ENCODE measurements at regions not wholly inside any gene's neighbourhood (a gene's known extent, or its start where the extent isn't known, plus 50 kb on each side); places are given as distances from the start of the nearest gene placed in this dataset.

- Histone ChIP-seq H3K27ac (no peak overlapping the region), H3K4me1 (no peaks in the 10 kb centered on the region), H3K9me3 (no peaks in the 10 kb centered on the region), H3K36me3 (ENCODE audit: insufficient read depth in 1 of 2, low read depth in 1 of 2) (no peaks in the 10 kb centered on the region), H3K27me3 (ENCODE audit: insufficient read depth in 3 of 3, low read length in 2 of 3) (no peaks in the 10 kb centered on the region), H3K4me3 (no peak overlapping the region)
- no peak for ATAC-seq
- no peak for DNase-seq
- 32 to 69% (median 42%) methylated on average over 1 of the region's 1 CpG for WGBS, 3 donors
- TF ChIP-seq CTCF (IDR thresholded peaks at IDR 0.05), result no peak
- intact Hi-C loops (cut with DNase I), result no loop called here
Observed at GRCh38 chrX:98405376-98405775, 1521.7 kb downstream of the RPA4 start.

GRCh38 chrX:98407584-98407983, 1523.9 kb downstream of the RPA4 start:
- H3K27me3 ChIP-seq (ENCODE audit: insufficient read depth in 3 of 3, low read length in 2 of 3), result no peaks in the 10 kb centered on the region
- H3K36me3 ChIP-seq (ENCODE audit: insufficient read depth in 1 of 2, low read depth in 1 of 2), result no peaks in the 10 kb centered on the region
- DNase-seq (no peak), ATAC-seq (no peak)
- no peaks in the 10 kb centered on the region for H3K9me3 ChIP-seq
- intact Hi-C loops (cut with DNase I), result no loop called here
- no peak overlapping the region for H3K4me3 ChIP-seq
- TF ChIP-seq CTCF (IDR thresholded peaks at IDR 0.05), result no peak
- H3K4me1 ChIP-seq, result no peaks in the 10 kb centered on the region
- 50 to 73% (median 55%) methylated on average over 4 of the region's 4 CpGs for WGBS, 3 donors
- no peak overlapping the region for H3K27ac ChIP-seq

- Histone ChIP-seq H3K4me1 (no peaks in the 10 kb centered on the region), H3K36me3 (ENCODE audit: insufficient read depth in 1 of 2, low read depth in 1 of 2) (no peaks in the 10 kb centered on the region), H3K27ac (no peak overlapping the region), H3K9me3 (no peaks in the 10 kb centered on the region), H3K27me3 (ENCODE audit: insufficient read depth in 3 of 3, low read length in 2 of 3) (no peaks in the 10 kb centered on the region), H3K4me3 (no peak overlapping the region)
- 70 to 74% (median 74%) methylated on average over 2 of the region's 2 CpGs for WGBS, 3 donors
- intact Hi-C loops (cut with DNase I), result no loop called here
- TF ChIP-seq CTCF (IDR thresholded peaks at IDR 0.05), result no peak
- no peak for ATAC-seq
- DNase-seq, result no peak
Observed at GRCh38 chrX:98409867-98410266, 1526.2 kb downstream of the RPA4 start.

- no peaks in the 10 kb centered on the region for H3K36me3 ChIP-seq (ENCODE audit: insufficient read depth in 1 of 2, low read depth in 1 of 2)
- no peak for ATAC-seq
- H3K27ac ChIP-seq, result no peak overlapping the region
- 41 to 61% (median 52%) methylated on average over 1 of the region's 1 CpG for WGBS, 3 donors
- TF ChIP-seq CTCF (IDR thresholded peaks at IDR 0.05), result no peak
- no peak overlapping the region for H3K4me3 ChIP-seq
- no peaks in the 10 kb centered on the region for H3K27me3 ChIP-seq (ENCODE audit: insufficient read depth in 3 of 3, low read length in 2 of 3)
- no peak for DNase-seq
- no peaks in the 10 kb centered on the region for H3K4me1 ChIP-seq
- intact Hi-C loops (cut with DNase I), result no loop called here
- no peaks in the 10 kb centered on the region for H3K9me3 ChIP-seq
Observed at GRCh38 chrX:98412058-98412457, 1528.3 kb downstream of the RPA4 start.

GRCh38 chrX:98422536-98422935, 1538.8 kb downstream of the RPA4 start:
- no peak for ATAC-seq
- Histone ChIP-seq H3K27me3 (ENCODE audit: insufficient read depth in 3 of 3, low read length in 2 of 3) (no peaks in the 10 kb centered on the region), H3K9me3 (no peaks in the 10 kb centered on the region), H3K4me1 (no peaks in the 10 kb centered on the region), H3K36me3 (ENCODE audit: insufficient read depth in 1 of 2, low read depth in 1 of 2) (no peaks in the 10 kb centered on the region), H3K4me3 (no peak overlapping the region), H3K27ac (no peak overlapping the region)
- no peak for DNase-seq
- intact Hi-C loops (cut with DNase I), result no loop called here
- no peak for TF ChIP-seq CTCF (IDR thresholded peaks at IDR 0.05)
